Panc1 (cell line): ENCODE measurements at regions not wholly inside any gene's neighbourhood (a gene's known extent, or its start where the extent isn't known, plus 50 kb on each side); places are given as distances from the start of the nearest gene placed in this dataset.

ENCODE experiments used
- ATAC-seq: fragments of 200-7000 bp; cut with Tn5 transposase; 2 replicates; pipeline ENCODE4 v1.9.1; 2020; ENCODE audit warnings: mild to moderate bottlenecking, moderate library complexity
- BruUV-seq: library from RNA; stranded (reverse); fragments of 400-500 nt; replicated peaks from 2 replicates; lab custom pipeline; 2021; lab: Mats Ljungman, UMichigan
- CTCF ChIA-PET: fragments of 300-600 bp; sonication (Branson Sonifier 250); formaldehyde crosslinking; loops from one replicate; lab custom pipeline; 2022; ENCODE audit warnings: antibody characterized with exemption; lab: Charles Lee
- POLR2A ChIA-PET: fragments of 300-600 bp; sonication (Branson Sonifier 250); formaldehyde crosslinking; loops from one replicate; lab custom pipeline; 2022; ENCODE audit warnings: antibody characterized with exemption; lab: Charles Lee
- DNase-seq: peaks from one replicate; pipeline ENCODE4 v3.0.0-alpha.2; 2010; ENCODE audit warnings: low read depth, low spot score
- H3K27ac ChIP-seq: 2 replicates; pipeline ENCODE4 v1.5.1; 2011; ENCODE audit warnings: mild to moderate bottlenecking, low read length, inconsistent platforms
- H3K27me3 ChIP-seq: fragments of 200-500 bp; sonication (Bioruptor generic); 2 replicates; pipeline ENCODE4 v1.6.0; 2014; ENCODE audit warnings: low read length, inconsistent platforms; ENCODE audit not compliant: control insufficient read depth, insufficient read depth
- H3K36me3 ChIP-seq: fragments of 200-500 bp; sonication (Bioruptor generic); 2 replicates; pipeline ENCODE4 v1.5.1; 2014; ENCODE audit warnings: inconsistent platforms, mild to moderate bottlenecking, low read length, moderate library complexity; ENCODE audit not compliant: control insufficient read depth, insufficient read depth
- H3K4me1 ChIP-seq: 2 replicates; pipeline ENCODE4 v1.5.1; 2011; ENCODE audit warnings: inconsistent platforms, mild to moderate bottlenecking, low read length, moderate library complexity; ENCODE audit not compliant: control insufficient read depth, insufficient read depth
- H3K4me3 ChIP-seq, 2 experiments: 2 replicates each; pipeline ENCODE4 v1.5.1; 2011 to 2012; ENCODE audit warnings: low read depth in 2 of 2, low read length in 2 of 2, mild to moderate bottlenecking in 2 of 2, inconsistent platforms in 1 of 2, moderate library complexity in 1 of 2
- H3K9me3 ChIP-seq: fragments of 200-500 bp; sonication (Bioruptor generic); 2 replicates; pipeline ENCODE4 v1.5.1; 2014; ENCODE audit warnings: low read depth, mild to moderate bottlenecking, inconsistent platforms, low read length, moderate library complexity; ENCODE audit not compliant: control insufficient read depth, insufficient read depth
- POLR2AphosphoS5 ChIP-seq: IDR thresholded peaks from 2 replicates; pipeline ENCODE4 v1.6.1; 2012; ENCODE audit warnings: mild to moderate bottlenecking, low read depth, low read length, moderate library complexity
- SIN3A ChIP-seq: IDR thresholded peaks from 2 replicates; pipeline ENCODE4 v1.6.1; 2012; ENCODE audit warnings: low read depth, mild to moderate bottlenecking, low read length, moderate library complexity, borderline replicate concordance; ENCODE audit not compliant: insufficient read depth
- TCF7L2 ChIP-seq: IDR thresholded peaks from 2 replicates; pipeline ENCODE4 v1.6.1; 2011; ENCODE audit warnings: mild to moderate bottlenecking, low read depth, low read length, inconsistent platforms
- in situ Hi-C: cut with HindIII; loops from 2 replicates; pipeline ENCODE4 v1.10.0; 2016; ENCODE audit warnings: low sequenced_read_pairs, low pct_unique_long_range_greater_than_20kb
- intact Hi-C: fragments of 100-400 bp; cut with micrococcal nuclease; formaldehyde crosslinking; loops from one replicate; pipeline ENCODE4 v1.10.0; 2022; ENCODE audit not compliant: unreplicated experiment
- TF ChIP-seq, protein P1 (sequence below): fragments of 450-650 bp; IDR thresholded peaks from 2 replicates; pipeline ENCODE4 v1.5.1; 2017; ENCODE audit warnings: mild to moderate bottlenecking
- TF ChIP-seq, protein P2 (sequence below), 2 experiments: IDR thresholded peaks; 2 replicates each; pipeline ENCODE4 v1.6.1; 2011 to 2012; ENCODE audit warnings: low read depth in 2 of 2, control low read depth in 1 of 2, low read length in 1 of 2, mild to moderate bottlenecking in 1 of 2, moderate library complexity in 1 of 2; ENCODE audit not compliant: insufficient read depth in 1 of 2

DNA sequence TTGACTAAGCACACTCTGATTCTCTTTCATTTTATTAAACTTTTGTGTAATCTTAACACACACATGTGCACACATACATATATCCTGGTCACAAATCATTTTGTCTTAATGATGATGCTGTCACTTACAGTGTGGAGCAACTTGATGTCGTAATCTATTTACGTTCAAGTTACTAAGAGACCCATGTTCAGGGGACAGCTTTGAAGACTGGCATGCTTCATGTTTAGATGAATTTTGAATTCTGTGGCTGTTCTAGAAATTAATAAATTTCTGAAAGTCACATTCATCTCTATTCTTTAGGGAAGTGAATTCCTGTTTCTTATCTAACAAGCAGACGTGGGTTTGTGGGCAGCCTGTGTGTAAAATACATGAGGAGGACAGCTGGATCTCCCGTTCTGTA, 1637.8 kb downstream of the PLA2G4A start:
- no peak for ATAC-seq
- no peaks in the 10 kb centered on the region for H3K9me3 ChIP-seq
- POLR2A ChIA-PET, result no interaction called here

DNA sequence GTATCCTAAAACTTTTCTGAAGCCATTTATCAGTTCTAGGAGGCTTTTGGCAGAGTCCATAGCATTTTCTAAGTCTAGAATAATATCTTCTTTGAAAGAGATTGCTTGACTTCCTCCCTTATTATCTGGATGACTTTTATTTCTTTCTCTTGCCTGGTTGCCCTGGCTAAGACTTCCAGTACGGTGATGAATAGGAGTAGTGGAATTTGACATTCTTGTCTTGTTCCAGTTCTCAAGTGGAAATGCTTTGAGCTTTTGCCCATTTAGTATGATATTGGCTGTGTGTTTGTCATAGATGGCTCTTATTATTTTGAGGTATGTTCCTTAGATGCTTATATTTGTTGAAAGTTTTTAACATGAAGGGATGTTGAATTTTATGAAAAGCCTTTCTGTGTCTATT, 1647.9 kb downstream of the PLA2G4A start:
- H3K4me1 ChIP-seq, result no peaks in the 10 kb centered on the region
- in situ Hi-C loops, result no loop called here
- BruUV-seq, result no TSS peak
- no peaks in the 10 kb centered on the region for H3K9me3 ChIP-seq
- H3K27ac ChIP-seq, result no peak overlapping the region
- H3K36me3 ChIP-seq, result no peaks in the 10 kb centered on the region
- no peaks in the 10 kb centered on the region for H3K27me3 ChIP-seq
- ChIA-PET POLR2A (no interaction called here), CTCF (no interaction called here)
- intact Hi-C loops, result no loop called here
- DNase-seq, result no peak
- TF ChIP-seq, protein P1, sequence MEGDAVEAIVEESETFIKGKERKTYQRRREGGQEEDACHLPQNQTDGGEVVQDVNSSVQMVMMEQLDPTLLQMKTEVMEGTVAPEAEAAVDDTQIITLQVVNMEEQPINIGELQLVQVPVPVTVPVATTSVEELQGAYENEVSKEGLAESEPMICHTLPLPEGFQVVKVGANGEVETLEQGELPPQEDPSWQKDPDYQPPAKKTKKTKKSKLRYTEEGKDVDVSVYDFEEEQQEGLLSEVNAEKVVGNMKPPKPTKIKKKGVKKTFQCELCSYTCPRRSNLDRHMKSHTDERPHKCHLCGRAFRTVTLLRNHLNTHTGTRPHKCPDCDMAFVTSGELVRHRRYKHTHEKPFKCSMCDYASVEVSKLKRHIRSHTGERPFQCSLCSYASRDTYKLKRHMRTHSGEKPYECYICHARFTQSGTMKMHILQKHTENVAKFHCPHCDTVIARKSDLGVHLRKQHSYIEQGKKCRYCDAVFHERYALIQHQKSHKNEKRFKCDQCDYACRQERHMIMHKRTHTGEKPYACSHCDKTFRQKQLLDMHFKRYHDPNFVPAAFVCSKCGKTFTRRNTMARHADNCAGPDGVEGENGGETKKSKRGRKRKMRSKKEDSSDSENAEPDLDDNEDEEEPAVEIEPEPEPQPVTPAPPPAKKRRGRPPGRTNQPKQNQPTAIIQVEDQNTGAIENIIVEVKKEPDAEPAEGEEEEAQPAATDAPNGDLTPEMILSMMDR, result no peak
- no peak for TF ChIP-seq SIN3A
- no peak for TF ChIP-seq TCF7L2
- no peak for TF ChIP-seq POLR2AphosphoS5
- TF ChIP-seq, protein P2, sequence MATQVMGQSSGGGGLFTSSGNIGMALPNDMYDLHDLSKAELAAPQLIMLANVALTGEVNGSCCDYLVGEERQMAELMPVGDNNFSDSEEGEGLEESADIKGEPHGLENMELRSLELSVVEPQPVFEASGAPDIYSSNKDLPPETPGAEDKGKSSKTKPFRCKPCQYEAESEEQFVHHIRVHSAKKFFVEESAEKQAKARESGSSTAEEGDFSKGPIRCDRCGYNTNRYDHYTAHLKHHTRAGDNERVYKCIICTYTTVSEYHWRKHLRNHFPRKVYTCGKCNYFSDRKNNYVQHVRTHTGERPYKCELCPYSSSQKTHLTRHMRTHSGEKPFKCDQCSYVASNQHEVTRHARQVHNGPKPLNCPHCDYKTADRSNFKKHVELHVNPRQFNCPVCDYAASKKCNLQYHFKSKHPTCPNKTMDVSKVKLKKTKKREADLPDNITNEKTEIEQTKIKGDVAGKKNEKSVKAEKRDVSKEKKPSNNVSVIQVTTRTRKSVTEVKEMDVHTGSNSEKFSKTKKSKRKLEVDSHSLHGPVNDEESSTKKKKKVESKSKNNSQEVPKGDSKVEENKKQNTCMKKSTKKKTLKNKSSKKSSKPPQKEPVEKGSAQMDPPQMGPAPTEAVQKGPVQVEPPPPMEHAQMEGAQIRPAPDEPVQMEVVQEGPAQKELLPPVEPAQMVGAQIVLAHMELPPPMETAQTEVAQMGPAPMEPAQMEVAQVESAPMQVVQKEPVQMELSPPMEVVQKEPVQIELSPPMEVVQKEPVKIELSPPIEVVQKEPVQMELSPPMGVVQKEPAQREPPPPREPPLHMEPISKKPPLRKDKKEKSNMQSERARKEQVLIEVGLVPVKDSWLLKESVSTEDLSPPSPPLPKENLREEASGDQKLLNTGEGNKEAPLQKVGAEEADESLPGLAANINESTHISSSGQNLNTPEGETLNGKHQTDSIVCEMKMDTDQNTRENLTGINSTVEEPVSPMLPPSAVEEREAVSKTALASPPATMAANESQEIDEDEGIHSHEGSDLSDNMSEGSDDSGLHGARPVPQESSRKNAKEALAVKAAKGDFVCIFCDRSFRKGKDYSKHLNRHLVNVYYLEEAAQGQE (IDR thresholded peaks at IDR 0.05; ENCODE audit: insufficient read depth in 1 of 2, low read depth in 2 of 2, low read length in 1 of 2), result no peak
- no peak overlapping the region for H3K4me3 ChIP-seq
- no peak for ATAC-seq

More for the DNA sequence above, 1637.8 kb downstream of the PLA2G4A start:
- Histone ChIP-seq H3K4me3 (no peak overlapping the region), H3K4me1 (no peaks in the 10 kb centered on the region), H3K27me3 (no peaks in the 10 kb centered on the region), H3K36me3 (no peaks in the 10 kb centered on the region), H3K27ac (no peak overlapping the region)
- intact Hi-C loops, result no loop called here
- DNase-seq, result no peak
- BruUV-seq, result no TSS peak
- in situ Hi-C loops, result no loop called here
- TF ChIP-seq TCF7L2 (no peak), POLR2AphosphoS5 (no peak), SIN3A (no peak)
- TF ChIP-seq, protein P1, result no peak
- TF ChIP-seq, protein P2 (IDR thresholded peaks at IDR 0.05; ENCODE audit: insufficient read depth in 1 of 2, low read depth in 2 of 2, low read length in 1 of 2), result no peak
- CTCF ChIA-PET, result no interaction called here
